GM19372 (cell line): ENCODE measurements at regions not wholly inside any gene's neighbourhood (a gene's known extent, or its start where the extent isn't known, plus 50 kb on each side); places are given as distances from the start of the nearest gene placed in this dataset.

ENCODE experiments used
- ATAC-seq: cut with Tn5 transposase; IDR thresholded peaks from one replicate; pipeline ENCODE4 v1.9.1; 2021; ENCODE audit warnings: mild to moderate bottlenecking, low read depth, moderate library complexity; ENCODE audit not compliant: unreplicated experiment

GRCh38 chr12:43294916-43295315, 257.1 kb downstream of the ADAMTS20 start:
- no peak for ATAC-seq

- no peak for ATAC-seq
These were observed 257.9 kb downstream of the ADAMTS20 start for GRCh38 chr12:43294147-43294546.

- ATAC-seq = no peak
These were observed 258.6 kb downstream of the ADAMTS20 start for GRCh38 chr12:43293396-43293795.

GRCh38 chr12:43292699-43293098, 259.3 kb downstream of the ADAMTS20 start:
- no peak for ATAC-seq

- ATAC-seq = no peak
These were observed 260.5 kb downstream of the ADAMTS20 start for GRCh38 chr12:43291516-43291915.

GRCh38 chr12:43290836-43291235, 261.2 kb downstream of the ADAMTS20 start:
- no peak for ATAC-seq

- no peak for ATAC-seq
These were observed 262.6 kb downstream of the ADAMTS20 start for GRCh38 chr12:43289426-43289801.

GRCh38 chr12:43288671-43289425, 263.2 kb downstream of the ADAMTS20 start:
- ATAC-seq = no peak

- ATAC-seq = no peak
These were observed 264.2 kb downstream of the ADAMTS20 start for GRCh38 chr12:43287706-43288383.

- ATAC-seq = no peak
These were observed 265.0 kb downstream of the ADAMTS20 start for GRCh38 chr12:43286986-43287385.

GRCh38 chr12:43285159-43285598, 266.8 kb downstream of the ADAMTS20 start:
- ATAC-seq = no peak

- no peak for ATAC-seq
These were observed 267.4 kb downstream of the ADAMTS20 start for GRCh38 chr12:43284486-43285158.

- no peak for ATAC-seq
These were observed 268.8 kb downstream of the ADAMTS20 start for GRCh38 chr12:43283206-43283605.

- ATAC-seq = no peak
These were observed 269.9 kb downstream of the ADAMTS20 start for GRCh38 chr12:43282106-43282505.

GRCh38 chr12:43281563-43281962, 270.4 kb downstream of the ADAMTS20 start:
- no peak for ATAC-seq

GRCh38 chr12:43278541-43278832, 273.5 kb downstream of the ADAMTS20 start:
- ATAC-seq = no peak

GRCh38 chr12:43277651-43278540, 274.1 kb downstream of the ADAMTS20 start:
- peak; percentile 92 for ATAC-seq

- ATAC-seq = no peak
These were observed 278.5 kb downstream of the ADAMTS20 start for GRCh38 chr12:43273467-43273866.

GRCh38 chr12:43271659-43272058, 280.3 kb downstream of the ADAMTS20 start:
- no peak for ATAC-seq

- no peak for ATAC-seq
These were observed 284.2 kb downstream of the ADAMTS20 start for GRCh38 chr12:43267818-43268217.

- no peak for ATAC-seq
These were observed 290.3 kb downstream of the ADAMTS20 start for GRCh38 chr12:43261701-43262100.
